ENCODE measurements at regions not wholly inside any gene's neighbourhood (a gene's known extent, or its start where the extent isn't known, plus 50 kb on each side); places are given as distances from the start of the nearest gene placed in this dataset.

DNA sequence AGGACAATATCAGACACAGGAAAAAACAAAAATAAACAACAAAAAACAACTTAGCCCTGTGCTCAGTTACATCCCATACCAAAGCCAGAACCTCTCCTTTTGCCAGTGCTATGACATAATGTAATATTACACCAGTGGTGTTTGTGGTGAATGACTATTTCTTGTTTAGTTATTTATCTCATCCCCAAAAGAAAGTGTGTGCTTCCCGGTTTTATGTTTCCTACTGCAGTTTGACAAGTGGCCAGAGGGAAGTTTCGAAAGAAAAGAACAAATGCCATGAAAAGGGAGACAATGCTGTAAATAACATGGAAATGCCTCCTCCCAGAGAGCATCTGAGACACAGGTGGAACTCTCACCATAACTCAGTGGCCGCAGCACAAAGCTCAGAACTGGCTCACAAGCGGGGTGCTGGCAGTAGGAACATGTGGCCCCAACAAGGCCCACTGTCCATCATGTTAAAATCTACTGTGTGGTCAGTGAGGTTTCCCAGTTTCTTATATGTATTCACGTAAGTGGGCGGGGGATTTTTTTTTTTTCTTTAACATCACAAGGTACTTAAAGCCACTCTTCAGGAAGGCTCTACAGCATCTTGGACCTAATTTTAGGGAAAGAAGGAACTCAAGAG lies 158.2 kb downstream of the BARHL2 start:
- no peak for DNase-seq

- no peak for DNase-seq
Measured at GRCh38 chr1:90558126-90558525, 159.0 kb downstream of the BARHL2 start.

- no peak for DNase-seq
Measured at GRCh38 chr1:90557706-90558105, 159.4 kb downstream of the BARHL2 start.

- DNase-seq: peak; percentile 40
Measured at GRCh38 chr1:90550626-90551406, 166.3 kb downstream of the BARHL2 start.

GRCh38 chr1:90544356-90544755 lies 172.7 kb downstream of the BARHL2 start:
- peak; percentile 33 for DNase-seq

DNA sequence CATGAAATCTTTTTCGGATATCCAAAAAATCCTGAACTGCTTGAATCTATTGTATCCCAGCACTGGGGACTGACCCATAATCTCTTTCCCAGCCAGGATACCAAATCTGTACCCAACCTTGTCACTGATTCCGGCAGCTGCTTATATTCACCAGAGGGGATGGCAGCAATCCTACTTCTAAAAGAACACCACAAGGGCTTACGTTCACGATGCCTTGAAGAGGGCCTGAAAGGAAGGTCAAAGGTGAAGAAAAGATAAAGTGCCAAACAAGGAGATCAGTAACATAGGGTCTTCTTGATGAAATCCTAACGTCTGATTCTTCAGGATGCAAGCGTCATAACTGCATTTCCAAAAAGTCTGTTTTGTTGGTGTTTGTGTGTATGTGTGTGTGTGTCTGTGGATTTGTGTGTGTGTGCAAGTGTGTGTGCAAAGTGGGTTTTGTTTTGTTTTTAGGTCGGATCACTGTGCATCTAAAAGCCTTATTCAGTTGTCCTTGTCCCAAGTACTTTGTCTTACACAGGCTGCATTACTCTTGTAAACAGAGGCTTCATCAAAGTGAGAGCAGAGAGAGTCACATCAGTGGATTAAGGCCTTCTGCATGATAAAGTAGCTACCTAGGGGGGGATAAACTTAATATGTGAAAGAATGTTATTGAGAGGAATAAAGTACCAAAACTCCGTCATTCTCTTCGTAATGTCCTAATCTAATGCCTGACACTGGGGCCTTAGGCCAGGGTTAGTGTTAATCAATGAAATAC lies 179.3 kb downstream of the BARHL2 start:
- no peak for DNase-seq

- no peak for DNase-seq
Measured at GRCh38 chr1:90534663-90535295, 182.3 kb downstream of the BARHL2 start.

GRCh38 chr1:90534116-90534515 lies 183.0 kb downstream of the BARHL2 start:
- no peak for DNase-seq

DNA sequence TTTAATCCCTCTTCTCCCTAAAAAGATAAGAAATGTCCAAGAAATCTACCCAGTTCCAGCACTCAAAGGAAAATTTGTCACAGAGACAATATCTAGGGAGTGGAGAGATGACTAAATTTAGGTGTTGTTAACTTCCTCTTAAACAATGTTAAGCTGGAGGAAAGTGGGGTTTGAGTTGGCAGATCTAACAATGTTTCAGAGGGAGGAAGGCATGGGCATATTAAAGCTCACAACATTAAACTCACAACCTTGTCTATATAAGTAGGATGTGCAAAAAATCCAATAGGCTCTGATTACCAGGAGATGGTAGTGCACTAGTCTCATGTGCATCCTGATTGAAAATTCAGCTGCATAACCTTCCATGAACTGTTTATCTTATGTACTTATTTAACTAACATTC lies 190.1 kb downstream of the BARHL2 start:
- no peak for DNase-seq

- no peak for DNase-seq
Measured at GRCh38 chr1:90522432-90522831, 194.7 kb downstream of the BARHL2 start.

DNA sequence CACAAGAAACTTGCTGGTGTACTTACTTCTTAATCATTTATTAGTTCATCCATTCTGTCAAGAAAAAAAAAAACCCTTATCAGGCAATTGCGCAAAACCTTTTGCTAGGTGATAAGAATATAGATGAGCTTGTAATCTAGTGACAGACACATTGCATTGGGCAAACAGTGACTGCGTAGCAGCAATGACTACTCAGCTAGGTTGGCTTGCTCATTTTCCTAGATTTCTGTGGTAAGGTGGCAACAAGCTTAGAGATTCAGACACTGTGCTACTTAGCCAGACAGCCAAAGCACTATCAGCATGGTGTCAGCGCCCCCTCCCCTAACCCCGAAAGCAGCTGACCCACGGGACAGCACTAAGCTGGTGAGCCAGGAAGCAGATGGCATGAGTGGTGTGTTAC lies 203.1 kb downstream of the BARHL2 start:
- DNase-seq: no peak

GRCh38 chr1:90512441-90512840 lies 204.7 kb downstream of the BARHL2 start:
- no peak for DNase-seq

DNA sequence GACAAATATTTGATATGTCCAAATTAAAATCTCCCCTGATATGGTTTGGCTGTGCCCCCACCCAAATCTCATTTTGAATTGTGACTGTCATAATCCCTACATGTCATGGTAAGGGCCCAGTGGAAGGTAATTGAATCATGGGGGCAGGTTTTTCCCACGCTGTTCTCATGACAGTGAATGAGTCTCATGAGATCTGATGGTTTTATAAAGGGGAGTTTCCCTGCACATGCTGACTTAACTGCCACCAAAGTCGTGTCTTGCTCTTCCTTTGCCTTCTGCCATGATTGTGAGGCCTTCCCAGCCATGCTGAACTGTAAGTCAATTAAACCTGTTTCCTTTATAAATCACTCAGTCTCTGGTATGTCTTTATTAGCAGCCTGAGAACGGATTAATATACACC lies 207.0 kb downstream of the BARHL2 start:
- no peak for DNase-seq

- DNase-seq: no peak
Measured at GRCh38 chr1:90509225-90510048, 207.7 kb downstream of the BARHL2 start.

- DNase-seq: no peak
Measured at GRCh38 chr1:90508376-90509167, 208.5 kb downstream of the BARHL2 start.

DNA sequence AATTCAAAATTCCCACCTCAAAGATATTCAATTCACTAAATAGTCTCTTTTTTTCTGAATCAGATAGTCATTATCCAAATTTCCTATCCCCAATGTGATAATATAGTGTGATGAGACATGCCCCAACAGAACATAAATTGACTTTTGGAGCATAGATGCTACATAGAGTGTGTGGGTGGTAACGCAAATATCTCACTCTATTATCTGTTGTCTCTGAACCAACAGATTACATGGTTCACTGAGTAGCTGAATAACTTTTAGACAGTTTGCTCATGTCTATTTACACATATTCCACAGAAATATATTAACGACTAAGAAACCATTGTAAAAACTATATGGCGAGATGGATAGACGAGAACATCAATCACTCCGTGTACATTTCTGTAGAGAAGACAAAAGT lies 209.9 kb downstream of the BARHL2 start:
- peak; percentile 5 for DNase-seq

GRCh38 chr1:90505806-90506205 lies 211.3 kb downstream of the BARHL2 start:
- no peak for DNase-seq

DNA sequence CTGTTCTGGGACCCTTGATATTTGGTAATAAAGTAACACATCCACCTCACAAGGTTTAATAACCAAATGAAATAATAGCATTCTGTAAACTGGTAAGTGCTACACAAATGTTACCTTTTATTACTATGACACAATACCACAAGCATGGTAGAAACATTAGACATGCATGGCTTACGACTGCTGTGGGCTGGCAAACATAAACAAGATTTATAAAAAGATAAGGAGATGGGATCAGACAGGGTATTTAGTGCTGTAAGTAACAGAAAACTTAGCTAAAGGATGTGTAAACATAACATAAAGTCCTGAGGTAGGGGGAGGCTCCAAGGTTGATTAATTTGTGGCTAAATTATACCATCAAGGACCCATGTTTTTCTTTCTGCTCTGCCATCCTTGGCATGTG lies 212.6 kb downstream of the BARHL2 start:
- DNase-seq: no peak

DNA sequence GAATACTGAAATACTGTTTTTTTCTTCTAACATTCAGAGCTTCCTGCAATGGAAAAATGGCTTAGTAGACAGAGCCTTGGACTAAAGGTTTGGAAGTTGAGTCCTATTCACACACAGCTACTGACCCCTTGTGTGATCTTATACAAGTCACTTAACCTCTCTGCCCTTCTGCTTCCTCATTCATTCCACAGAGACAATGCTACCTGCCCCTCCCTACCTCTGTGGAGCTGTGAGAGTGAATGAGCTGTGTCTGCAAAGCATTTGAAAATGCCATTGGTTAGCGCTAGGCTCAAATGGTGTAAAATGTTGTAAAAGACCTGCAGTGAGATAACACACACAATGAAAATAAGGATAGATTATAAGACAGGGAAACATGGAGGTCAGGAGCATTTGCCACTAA lies 214.4 kb downstream of the BARHL2 start:
- no peak for DNase-seq

GRCh38 chr1:90502194-90502593 lies 214.9 kb downstream of the BARHL2 start:
- no peak for DNase-seq

- peak; percentile 35 for DNase-seq
Measured at GRCh38 chr1:90501281-90501680, 215.8 kb downstream of the BARHL2 start.
